Gastrocnemius medialis (tissue), 4 donors: ENCODE measurements at regions not wholly inside any gene's neighbourhood (a gene's known extent, or its start where the extent isn't known, plus 50 kb on each side); places are given as distances from the start of the nearest gene placed in this dataset.

ENCODE experiments used
- ATAC-seq, 2 donors: fragments of 150-250 bp; one replicate each; pipeline ENCODE4 v1.9.1; 2016
- DNase-seq, 2 donors: peaks; one replicate each; pipeline ENCODE4 v3.0.0-alpha.2; 2019
- H3K27ac ChIP-seq, 4 donors: fragments of 200-600 bp; sonication (generic); 1 replicate in 1 of 4; 2 replicates in 3 of 4; pipeline ENCODE4 v1.5.1; 2016 to 2018; ENCODE audit warnings: mild to moderate bottlenecking in 2 of 4, moderate library complexity in 1 of 4
- H3K27me3 ChIP-seq, 3 donors: fragments of 200-600 bp; sonication (generic) in 2 of 3; 1 replicate in 1 of 3; 2 replicates in 2 of 3; pipeline versions ENCODE4 v1.5.1 to v1.6.0; 2016 to 2019; ENCODE audit warnings: mild to moderate bottlenecking in 1 of 3, moderate library complexity in 1 of 3
- H3K36me3 ChIP-seq, 2 donors: fragments of 200-600 bp; sonication (generic) in 1 of 2; one replicate each; pipeline ENCODE4 v1.5.1; 2017 to 2018
- H3K4me1 ChIP-seq, 2 donors: fragments of 200-600 bp; sonication (generic) in 1 of 2; one replicate each; pipeline ENCODE4 v1.5.1; 2016 to 2017; ENCODE audit warnings: mild to moderate bottlenecking in 2 of 2
- H3K4me3 ChIP-seq, 4 donors: fragments of 200-600 bp; sonication (generic) in 3 of 4; 1 replicate in 1 of 4; 2 replicates in 3 of 4; pipeline ENCODE4 v1.5.1; 2016 to 2019; ENCODE audit warnings: mild to moderate bottlenecking in 2 of 4
- H3K9me3 ChIP-seq, 3 donors: fragments of 200-600 bp; sonication (generic) in 2 of 3; 1 replicate in 1 of 3; 2 replicates in 2 of 3; pipeline ENCODE4 v1.5.1; 2016 to 2019
- CTCF ChIP-seq, 5 experiments: fragments of 450-650 bp in 3 of 5; fragments of 200-600 bp in 2 of 5; sonication (generic) in 2 of 5; IDR thresholded peaks in 4 of 5; conservative IDR thresholded peaks in 1 of 5; 1 replicate in 4 of 5; 2 replicates in 1 of 5; pipeline ENCODE4 v1.5.1; 2016 to 2019; ENCODE audit warnings: antibody characterized with exemption in 5 of 5, mild to moderate bottlenecking in 3 of 5, moderate library complexity in 3 of 5
- POLR2A ChIP-seq, 2 donors: fragments of 450-650 bp; IDR thresholded peaks; one replicate each; pipeline ENCODE4 v1.6.1; 2017; ENCODE audit warnings: antibody characterized with exemption in 2 of 2, mild to moderate bottlenecking in 2 of 2, moderate library complexity in 2 of 2
- in situ Hi-C, 4 donors: fragments of 200-750 bp; cut with MboI; loops; one replicate each; pipeline versions ENCODE4 v1.15.0 to v1.8.0; 2017; ENCODE audit warnings: low sequenced_read_pairs in 4 of 4
- intact Hi-C: fragments of 100-400 bp; cut with DNase I; formaldehyde crosslinking; loops from one replicate; pipeline ENCODE4 v1.15.1; 2023; ENCODE audit warnings: low total_unique reads

- intact Hi-C loops (no loop called here), in situ Hi-C loops (no loop called here)
- no peaks in the 10 kb centered on the region for H3K36me3 ChIP-seq
- DNase-seq (no peak), ATAC-seq (no peak)
- no peak overlapping the region for H3K27ac ChIP-seq
- H3K4me1 ChIP-seq, result no peaks in the 10 kb centered on the region
- H3K9me3 ChIP-seq, result no peaks in the 10 kb centered on the region
- H3K4me3 ChIP-seq, result no peak overlapping the region
- TF ChIP-seq POLR2A (IDR thresholded peaks at IDR 0.05) (no peak), CTCF (IDR thresholded peaks at IDR 0.05 in 4 of 5, conservative IDR thresholded peaks at IDR 0.05 in 1 of 5) (no peak)
- H3K27me3 ChIP-seq, result no peaks in the 10 kb centered on the region
Measured at GRCh38 chr21:15319727-15320126, 254.9 kb upstream of the NRIP1 start.

GRCh38 chr21:15324542-15324941 is 259.7 kb upstream of the NRIP1 start:
- DNase-seq, result no peak
- H3K4me3 ChIP-seq, result no peak overlapping the region
- intact Hi-C loops (no loop called here), in situ Hi-C loops (no loop called here)
- no peaks in the 10 kb centered on the region for H3K36me3 ChIP-seq
- H3K27ac ChIP-seq, result no peak overlapping the region
- ATAC-seq, result no peak
- H3K9me3 ChIP-seq, result no peaks in the 10 kb centered on the region
- H3K4me1 ChIP-seq, result no peaks in the 10 kb centered on the region
- no peak for TF ChIP-seq POLR2A (IDR thresholded peaks at IDR 0.05)
- no peak for TF ChIP-seq CTCF (IDR thresholded peaks at IDR 0.05 in 4 of 5, conservative IDR thresholded peaks at IDR 0.05 in 1 of 5)
- H3K27me3 ChIP-seq, result no peaks in the 10 kb centered on the region

GRCh38 chr21:15326032-15326867 is 261.4 kb upstream of the NRIP1 start:
- Histone ChIP-seq H3K4me1 (no peaks in the 10 kb centered on the region), H3K36me3 (no peaks in the 10 kb centered on the region), H3K27me3 (no peaks in the 10 kb centered on the region), H3K27ac (no peak overlapping the region), H3K4me3 (no peak overlapping the region), H3K9me3 (no peaks in the 10 kb centered on the region)
- ATAC-seq (no peak), DNase-seq (no peak)
- TF ChIP-seq CTCF (IDR thresholded peaks at IDR 0.05 in 4 of 5, conservative IDR thresholded peaks at IDR 0.05 in 1 of 5), result no peak
- in situ Hi-C loops, result no loop called here
- intact Hi-C loops, result no loop called here

GRCh38 chr21:15327637-15328265 is 263.0 kb upstream of the NRIP1 start:
- no peaks in the 10 kb centered on the region for H3K27me3 ChIP-seq
- intact Hi-C loops (no loop called here), in situ Hi-C loops (no loop called here)
- H3K27ac ChIP-seq, result no peak overlapping the region
- H3K4me3 ChIP-seq, result no peak overlapping the region
- TF ChIP-seq CTCF (IDR thresholded peaks at IDR 0.05 in 4 of 5, conservative IDR thresholded peaks at IDR 0.05 in 1 of 5), result no peak
- TF ChIP-seq POLR2A (IDR thresholded peaks at IDR 0.05), result no peak
- H3K9me3 ChIP-seq, result no peaks in the 10 kb centered on the region
- DNase-seq, result no peak
- no peaks in the 10 kb centered on the region for H3K36me3 ChIP-seq
- no peaks in the 10 kb centered on the region for H3K4me1 ChIP-seq
- no peak for ATAC-seq
